ENCODE measurements at regions not wholly inside any gene's neighbourhood (a gene's known extent, or its start where the extent isn't known, plus 50 kb on each side); places are given as distances from the start of the nearest gene placed in this dataset.

GRCh38 chr11:42047637-42048555 lies 588.4 kb upstream of the LRRC4C start:
- no peak for ATAC-seq (ENCODE audit: low FRiP score)
- TF ChIP-seq CTCF (IDR thresholded peaks at IDR 0.05): no peak
- DNase-seq (ENCODE audit: low spot score): no peak

- TF ChIP-seq CTCF (IDR thresholded peaks at IDR 0.05): no peak
- DNase-seq (ENCODE audit: low spot score): no peak
- ATAC-seq (ENCODE audit: low FRiP score): no peak
These were observed 589.7 kb upstream of the LRRC4C start for GRCh38 chr11:42049186-42049585.

- DNase-seq (ENCODE audit: low spot score): no peak
- TF ChIP-seq CTCF (IDR thresholded peaks at IDR 0.05): no peak
- ATAC-seq (ENCODE audit: low FRiP score): no peak
These were observed 590.2 kb upstream of the LRRC4C start for GRCh38 chr11:42049650-42050049.

- DNase-seq (ENCODE audit: low spot score) (no peak), ATAC-seq (ENCODE audit: low FRiP score) (no peak)
- no peak for TF ChIP-seq CTCF (IDR thresholded peaks at IDR 0.05)
These were observed 595.0 kb upstream of the LRRC4C start for GRCh38 chr11:42054351-42054900.

- ATAC-seq (ENCODE audit: low FRiP score) (no peak), DNase-seq (ENCODE audit: low spot score) (no peak)
- no peak for TF ChIP-seq CTCF (IDR thresholded peaks at IDR 0.05)
These were observed 596.2 kb upstream of the LRRC4C start for GRCh38 chr11:42055606-42056005.

- TF ChIP-seq CTCF (IDR thresholded peaks at IDR 0.05): no peak
- no peak for ATAC-seq (ENCODE audit: low FRiP score)
These were observed 599.3 kb upstream of the LRRC4C start for GRCh38 chr11:42058794-42059193.

GRCh38 chr11:42065199-42065598 lies 605.7 kb upstream of the LRRC4C start:
- TF ChIP-seq CTCF (IDR thresholded peaks at IDR 0.05): no peak
- ATAC-seq (ENCODE audit: low FRiP score) (no peak), DNase-seq (ENCODE audit: low spot score) (no peak)

More at GRCh38 chr11:42058794-42059193, 599.3 kb upstream of the LRRC4C start:
- DNase-seq (ENCODE audit: low spot score): no peak

Measured in omental fat pad (tissue), 3 donors.